Fibroblast of the aortic adventitia (primary cell): ENCODE measurements at regions not wholly inside any gene's neighbourhood (a gene's known extent, or its start where the extent isn't known, plus 50 kb on each side); places are given as distances from the start of the nearest gene placed in this dataset.

ENCODE experiments used
- DNase-seq: peaks from one replicate; pipeline ENCODE4 v3.0.0-alpha.2; 2010; ENCODE audit warnings: low read depth
- H3K4me3 ChIP-seq: 2 replicates; pipeline ENCODE4 v1.5.1; 2011; ENCODE audit warnings: low read depth, mild to moderate bottlenecking, control low read depth, low read length, moderate library complexity
- CTCF ChIP-seq: IDR thresholded peaks from 2 replicates; pipeline ENCODE4 v1.5.1; 2011; ENCODE audit warnings: mild to moderate bottlenecking, low read length, control low read depth, inconsistent platforms; ENCODE audit not compliant: insufficient read depth

GRCh38 chr10:64134676-64135075 is 613.5 kb downstream of the REEP3 start:
- no peak for TF ChIP-seq CTCF
- DNase-seq = no peak
- no peak overlapping the region for H3K4me3 ChIP-seq

- no peak for DNase-seq
- no peak overlapping the region for H3K4me3 ChIP-seq
- no peak for TF ChIP-seq CTCF
Measured at GRCh38 chr10:64142395-64142794, 621.2 kb downstream of the REEP3 start.

GRCh38 chr10:64148607-64149006 is 627.4 kb downstream of the REEP3 start:
- no peak overlapping the region for H3K4me3 ChIP-seq
- TF ChIP-seq CTCF = no peak
- no peak for DNase-seq

GRCh38 chr10:64156166-64156565 is 635.0 kb downstream of the REEP3 start:
- TF ChIP-seq CTCF = no peak
- no peak for DNase-seq
- H3K4me3 ChIP-seq = no peak overlapping the region

- DNase-seq = no peak
- no peak for TF ChIP-seq CTCF
- no peak overlapping the region for H3K4me3 ChIP-seq
Measured at GRCh38 chr10:64158551-64158950, 637.4 kb downstream of the REEP3 start.

- no peak overlapping the region for H3K4me3 ChIP-seq
- no peak for TF ChIP-seq CTCF
- no peak for DNase-seq
Measured at GRCh38 chr10:64159910-64160872, 639.0 kb downstream of the REEP3 start.
